ENCODE measurements at regions not wholly inside any gene's neighbourhood (a gene's known extent, or its start where the extent isn't known, plus 50 kb on each side); places are given as distances from the start of the nearest gene placed in this dataset.

GRCh38 chr1:109824349-109825115 lies 60.8 kb upstream of the EPS8L3 start:
- DNase-seq (ENCODE audit: low read depth), result no peak
- H3K4me3 ChIP-seq (ENCODE audit: low read depth, low read length), result no peak overlapping the region
- no peak for TF ChIP-seq CTCF (IDR thresholded peaks at IDR 0.05; ENCODE audit: insufficient read depth, low read length)

GRCh38 chr1:109823543-109824348 lies 60.0 kb upstream of the EPS8L3 start:
- peak; percentile 66 for DNase-seq (ENCODE audit: low read depth)
- TF ChIP-seq CTCF (IDR thresholded peaks at IDR 0.05; ENCODE audit: insufficient read depth, low read length), result peak; percentile 4
- H3K4me3 ChIP-seq (ENCODE audit: low read depth, low read length), result no peak overlapping the region

GRCh38 chr1:109822749-109823542 lies 59.2 kb upstream of the EPS8L3 start:
- no peak overlapping the region for H3K4me3 ChIP-seq (ENCODE audit: low read depth, low read length)
- TF ChIP-seq CTCF (IDR thresholded peaks at IDR 0.05; ENCODE audit: insufficient read depth, low read length), result no peak
- no peak for DNase-seq (ENCODE audit: low read depth)

- H3K4me3 ChIP-seq (ENCODE audit: low read depth, low read length), result no peak overlapping the region
- no peak for TF ChIP-seq CTCF (IDR thresholded peaks at IDR 0.05; ENCODE audit: insufficient read depth, low read length)
- peak; percentile 76 for DNase-seq (ENCODE audit: low read depth)
These were observed 58.4 kb upstream of the EPS8L3 start for GRCh38 chr1:109821831-109822745.

- H3K4me3 ChIP-seq (ENCODE audit: low read depth, low read length), result no peak overlapping the region
- no peak for TF ChIP-seq CTCF (IDR thresholded peaks at IDR 0.05; ENCODE audit: insufficient read depth, low read length)
- DNase-seq (ENCODE audit: low read depth), result peak; percentile 96
These were observed 57.5 kb upstream of the EPS8L3 start for GRCh38 chr1:109821221-109821669.

- no peak overlapping the region for H3K4me3 ChIP-seq (ENCODE audit: low read depth, low read length)
- no peak for DNase-seq (ENCODE audit: low read depth)
- no peak for TF ChIP-seq CTCF (IDR thresholded peaks at IDR 0.05; ENCODE audit: insufficient read depth, low read length)
These were observed 56.2 kb upstream of the EPS8L3 start for GRCh38 chr1:109819906-109820305.
